K562 (cell line): ENCODE measurements at regions not wholly inside any gene's neighbourhood (a gene's known extent, or its start where the extent isn't known, plus 50 kb on each side); places are given as distances from the start of the nearest gene placed in this dataset.

ENCODE experiments used
- ARHGAP35 ChIP-seq: fragments of 450-650 bp; IDR thresholded peaks from 2 replicates; pipeline ENCODE4 v1.6.1; 2018; ENCODE audit not compliant: partially characterized antibody
- ATF4 ChIP-seq: fragments of 450-650 bp; formaldehyde crosslinking; IDR thresholded peaks from 2 replicates; pipeline ENCODE4 v1.4.0; 2022; ENCODE audit warnings: mild to moderate bottlenecking, moderate library complexity
- CHD7 ChIP-seq: fragments of 200-600 bp; sonication (generic); IDR thresholded peaks from one replicate; pipeline ENCODE4 v1.6.1; 2012; ENCODE audit warnings: mild to moderate bottlenecking, low read depth, low read length, inconsistent platforms
- HDAC2 ChIP-seq: fragments of 450-650 bp; IDR thresholded peaks from 2 replicates; pipeline ENCODE4 v1.6.1; 2016; ENCODE audit warnings: mild to moderate bottlenecking
- HLTF ChIP-seq: fragments of 450-650 bp; IDR thresholded peaks from 2 replicates; pipeline ENCODE4 v1.6.1; 2016
- IRF1 ChIP-seq: sonication (generic); formaldehyde crosslinking; IDR thresholded peaks from 2 replicates; pipeline ENCODE4 v1.8.0; 2022; ENCODE audit warnings: missing genetic modification reagents, mild to moderate bottlenecking, borderline replicate concordance
- KHSRP ChIP-seq: fragments of 450-650 bp; IDR thresholded peaks from 2 replicates; pipeline ENCODE4 v1.6.1; 2017
- PHF21A ChIP-seq: fragments of 450-650 bp; IDR thresholded peaks from 2 replicates; pipeline ENCODE4 v1.6.1; 2017; ENCODE audit warnings: low read depth, borderline replicate concordance
- PTTG1 ChIP-seq: fragments of 450-650 bp; IDR thresholded peaks from 2 replicates; pipeline ENCODE4 v1.6.1; 2016; ENCODE audit warnings: low read depth, mild to moderate bottlenecking, missing genetic modification characterization, missing compliant biosample characterization
- RBM14 ChIP-seq: fragments of 200-400 bp; formaldehyde crosslinking; IDR thresholded peaks from 2 replicates; pipeline ENCODE4 v1.6.1; 2018; ENCODE audit warnings: low read depth, mild to moderate bottlenecking, low read length, moderate library complexity, borderline replicate concordance; ENCODE audit not compliant: insufficient read depth
- SMAD4 ChIP-seq: fragments of 250-450 bp; sonication (Bioruptor Pico); conservative IDR thresholded peaks from 2 replicates; pipeline ENCODE4 v1.8.0; 2021; ENCODE audit warnings: inconsistent platforms, mild to moderate bottlenecking, moderate library complexity
- SRSF9 ChIP-seq: fragments of 200-400 bp; formaldehyde crosslinking; IDR thresholded peaks from 2 replicates; pipeline ENCODE4 v1.6.1; 2017; ENCODE audit warnings: low read depth, low read length, borderline replicate concordance
- TAF7 ChIP-seq: fragments of 450-650 bp; IDR thresholded peaks from 2 replicates; pipeline ENCODE4 v1.6.1; 2016; ENCODE audit warnings: missing genetic modification characterization, missing compliant biosample characterization
- ZNF395 ChIP-seq: fragments of 200-800 bp; sonication (Bioruptor generic); IDR thresholded peaks from 2 replicates; pipeline ENCODE4 v1.6.1; 2017; ENCODE audit warnings: missing genetic modification characterization, missing compliant biosample characterization
- ZNF408 ChIP-seq: fragments of 250-450 bp; sonication (Bioruptor Pico); IDR thresholded peaks from 2 replicates; pipeline ENCODE4 v1.4.0; 2020; ENCODE audit warnings: low read depth, mild to moderate bottlenecking, moderate library complexity
- ZNF75A ChIP-seq: fragments of 450-650 bp; formaldehyde crosslinking; IDR thresholded peaks from 2 replicates; pipeline ENCODE4 v1.4.0; 2020; ENCODE audit warnings: mild to moderate bottlenecking

GRCh38 chr22:20655623-20656022 is 118.3 kb upstream of the SERPIND1 start (continued):
- TF ChIP-seq CHD7 (no peak), KHSRP (peak; percentile 25; the same call in 1 of the 2 replicates), SMAD4 (CRISPR knock-in tag) (0 out of 2 replicates have a peak, but pooled peaks have one; percentile 41), ZNF408 (CRISPR knock-in tag) (no peak), ZNF395 (CRISPR knock-in tag) (no peak), RBM14 (no peak), HLTF (0 out of 2 replicates have a peak, but pooled peaks have one; percentile 32), PTTG1 (tag) (no peak), IRF1 (CRISPR knock-in tag) (0 out of 2 replicates have a peak, but pooled peaks have one; percentile 16), ARHGAP35 (peak; percentile 44), HDAC2 (no peak), SRSF9 (no peak), ZNF75A (no peak), TAF7 (no peak), PHF21A (no peak), ATF4 (CRISPR knock-in tag) (no peak)
